Kidney (tissue), 13 donors: ENCODE measurements at regions not wholly inside any gene's neighbourhood (a gene's known extent, or its start where the extent isn't known, plus 50 kb on each side); places are given as distances from the start of the nearest gene placed in this dataset.
"Not testable (repeated sequence)": the region's sequence is repeated elsewhere in the genome, so short reads cannot be mapped to it uniquely, and the experiment has no call there.

ENCODE experiments used
- DNase-seq, 5 donors: peaks; one replicate each; pipeline ENCODE4 v3.0.0-alpha.2; 2013 to 2020
- FAIRE-seq: peaks from 2 replicates; lab custom pipeline; 2012; peaks lifted over from hg19 to GRCh38; lab: Jason Lieb, UNC
- H3K27ac ChIP-seq, 2 donors: one replicate each; pipeline ENCODE4 v1.7.0; 2013; ENCODE audit warnings: low read depth in 2 of 2, low read length in 2 of 2, inconsistent platforms in 1 of 2
- H3K27me3 ChIP-seq: one replicate; pipeline ENCODE4 v1.7.1; 2013; ENCODE audit warnings: low read length, inconsistent platforms; ENCODE audit not compliant: control insufficient read depth, insufficient read depth
- H3K36me3 ChIP-seq, 3 donors: one replicate each; pipeline versions ENCODE4 v1.7.0 to v1.7.1; 2013; ENCODE audit warnings: low read length in 3 of 3, control low read depth in 1 of 3, inconsistent platforms in 1 of 3; ENCODE audit not compliant: insufficient read depth in 3 of 3, control insufficient read depth in 2 of 3
- H3K4me1 ChIP-seq, 3 donors: one replicate each; pipeline versions ENCODE4 v1.7.0 to v1.7.1; 2013; ENCODE audit warnings: low read length in 3 of 3, inconsistent platforms in 1 of 3, low read depth in 1 of 3; ENCODE audit not compliant: control insufficient read depth in 2 of 3, insufficient read depth in 2 of 3
- H3K4me3 ChIP-seq, 3 donors: one replicate each; pipeline versions ENCODE4 v1.7.0 to v1.8.1; 2013; ENCODE audit warnings: low read length in 3 of 3, control low read depth in 1 of 3, inconsistent platforms in 1 of 3
- H3K9ac ChIP-seq, 3 donors: one replicate each; pipeline versions ENCODE4 v1.7.0 to v1.7.1; 2013; ENCODE audit warnings: low read length in 3 of 3, control low read depth in 1 of 3, inconsistent platforms in 1 of 3
- H3K9me3 ChIP-seq, 3 donors: one replicate each; pipeline versions ENCODE4 v1.7.0 to v1.7.1; 2013; ENCODE audit warnings: low read length in 3 of 3, control low read depth in 1 of 3, inconsistent platforms in 1 of 3; ENCODE audit not compliant: control insufficient read depth in 2 of 3, insufficient read depth in 1 of 3
- CTCF ChIP-seq: IDR thresholded peaks from 3 replicates; pipeline ENCODE4 v1.5.1; 2012; ENCODE audit warnings: mild to moderate bottlenecking, moderate library complexity, borderline replicate concordance; ENCODE audit not compliant: insufficient read depth; ENCODE audit errors: extremely low read depth
- intact Hi-C: fragments of 100-400 bp; cut with DNase I; formaldehyde crosslinking; loops from one replicate; pipeline ENCODE4 v1.11.1; 2022
- donor health status: control.
- donor health status: control.
- donor health status: control.
- donor health status: control.
- donor health status: control.
- donor health status: DM: yes; HTN: yes; CAD: no.
- donor health status: Normal renal cell carcinoma (clear cell type).

GRCh38 chr5:97234380-97234779 lies 51.3 kb upstream of the RIOK2 start:
- DNase-seq, H3K4me1 ChIP-seq, intact Hi-C loops, H3K4me3 ChIP-seq, H3K9me3 ChIP-seq, H3K36me3 ChIP-seq, H3K27ac ChIP-seq, H3K9ac ChIP-seq, H3K27me3 ChIP-seq, FAIRE-seq: not testable (repeated sequence)

GRCh38 chr5:97242341-97242740 lies 59.3 kb upstream of the RIOK2 start:
- intact Hi-C loops, result no loop called here
- no peak for FAIRE-seq

GRCh38 chr5:97243353-97243752 lies 60.3 kb upstream of the RIOK2 start:
- H3K4me1 ChIP-seq, result peaks cover 0 to 3% (median 0%) of the 10 kb centered on the region in 3 donors
- H3K9me3 ChIP-seq, result no peaks in the 10 kb centered on the region
- peak in 2 of 5 donors; percentile 8 to 21 for DNase-seq
- intact Hi-C loops, result no loop called here
- no peaks in the 10 kb centered on the region for H3K36me3 ChIP-seq
- H3K27me3 ChIP-seq, result no peaks in the 10 kb centered on the region
- no peak overlapping the region for H3K9ac ChIP-seq
- H3K4me3 ChIP-seq, result no peak overlapping the region
- H3K27ac ChIP-seq, result no peak overlapping the region
- FAIRE-seq, result no peak
- TF ChIP-seq CTCF, result no peak

More at GRCh38 chr5:97242341-97242740, 59.3 kb upstream of the RIOK2 start:
- peaks cover 0 to 3% (median 0%) of the 10 kb centered on the region in 3 donors for H3K4me1 ChIP-seq
- H3K27me3 ChIP-seq, result no peaks in the 10 kb centered on the region
- TF ChIP-seq CTCF, result no peak
- H3K36me3 ChIP-seq, result no peaks in the 10 kb centered on the region
- no peak overlapping the region for H3K27ac ChIP-seq
- H3K9me3 ChIP-seq, result no peaks in the 10 kb centered on the region
- H3K4me3 ChIP-seq, result no peak overlapping the region
- no peak overlapping the region for H3K9ac ChIP-seq
- no peak for DNase-seq

GRCh38 chr5:97245386-97245785 lies 62.3 kb upstream of the RIOK2 start:
- Histone ChIP-seq H3K9me3 (no peaks in the 10 kb centered on the region), H3K4me3 (no peak overlapping the region), H3K36me3 (no peaks in the 10 kb centered on the region), H3K27me3 (no peaks in the 10 kb centered on the region), H3K9ac (no peak overlapping the region), H3K4me1 (peaks cover 0 to 3% (median 0%) of the 10 kb centered on the region in 3 donors), H3K27ac (no peak overlapping the region)
- peak in 4 of 5 donors; percentile 37 to 74 (median 62) for DNase-seq
- intact Hi-C loops, result no loop called here
- no peak for TF ChIP-seq CTCF
- no peak for FAIRE-seq
